ENCODE measurements at regions not wholly inside any gene's neighbourhood (a gene's known extent, or its start where the extent isn't known, plus 50 kb on each side); places are given as distances from the start of the nearest gene placed in this dataset.
"Not testable (repeated sequence)": the region's sequence is repeated elsewhere in the genome, so short reads cannot be mapped to it uniquely, and the experiment has no call there.

DNA sequence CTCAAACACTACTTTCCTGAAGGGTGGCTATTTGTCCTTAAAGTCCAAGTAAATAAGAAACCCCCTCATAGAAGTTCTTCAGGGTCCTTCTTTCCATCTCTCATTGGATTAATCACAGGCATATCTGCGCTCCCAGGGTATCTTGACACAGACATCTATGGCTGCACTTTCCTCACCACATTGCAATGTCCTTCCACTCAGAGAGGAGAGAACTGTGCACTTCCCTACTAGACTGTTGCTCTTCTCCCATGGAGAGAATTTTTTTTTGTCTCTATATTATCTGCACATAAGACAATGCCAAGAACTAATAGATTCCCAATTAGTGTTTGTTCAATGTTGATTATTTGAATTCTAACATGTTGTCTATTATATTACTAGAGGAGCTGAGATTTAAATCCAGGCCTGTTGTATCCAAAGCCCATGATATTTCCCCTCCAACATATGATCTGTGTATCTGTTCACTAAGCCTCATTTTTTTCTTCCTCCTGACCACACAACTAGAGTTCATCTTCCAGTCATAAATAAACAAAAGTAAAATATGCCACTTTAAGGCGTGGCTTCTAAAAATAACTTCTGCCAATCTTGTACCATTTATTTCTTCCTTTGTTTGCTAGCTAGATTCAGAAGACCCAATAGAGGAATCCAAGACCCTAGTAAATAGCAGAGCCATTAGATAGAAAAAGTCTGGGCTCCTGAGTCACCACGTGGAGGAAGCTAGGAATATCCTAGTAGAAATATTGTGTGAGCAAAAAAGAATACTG, 61.5 kb upstream of the FAM241A start:
- no peak for DNase-seq (ENCODE audit: low read depth in 4 of 4, low spot score in 2 of 4)

DNA sequence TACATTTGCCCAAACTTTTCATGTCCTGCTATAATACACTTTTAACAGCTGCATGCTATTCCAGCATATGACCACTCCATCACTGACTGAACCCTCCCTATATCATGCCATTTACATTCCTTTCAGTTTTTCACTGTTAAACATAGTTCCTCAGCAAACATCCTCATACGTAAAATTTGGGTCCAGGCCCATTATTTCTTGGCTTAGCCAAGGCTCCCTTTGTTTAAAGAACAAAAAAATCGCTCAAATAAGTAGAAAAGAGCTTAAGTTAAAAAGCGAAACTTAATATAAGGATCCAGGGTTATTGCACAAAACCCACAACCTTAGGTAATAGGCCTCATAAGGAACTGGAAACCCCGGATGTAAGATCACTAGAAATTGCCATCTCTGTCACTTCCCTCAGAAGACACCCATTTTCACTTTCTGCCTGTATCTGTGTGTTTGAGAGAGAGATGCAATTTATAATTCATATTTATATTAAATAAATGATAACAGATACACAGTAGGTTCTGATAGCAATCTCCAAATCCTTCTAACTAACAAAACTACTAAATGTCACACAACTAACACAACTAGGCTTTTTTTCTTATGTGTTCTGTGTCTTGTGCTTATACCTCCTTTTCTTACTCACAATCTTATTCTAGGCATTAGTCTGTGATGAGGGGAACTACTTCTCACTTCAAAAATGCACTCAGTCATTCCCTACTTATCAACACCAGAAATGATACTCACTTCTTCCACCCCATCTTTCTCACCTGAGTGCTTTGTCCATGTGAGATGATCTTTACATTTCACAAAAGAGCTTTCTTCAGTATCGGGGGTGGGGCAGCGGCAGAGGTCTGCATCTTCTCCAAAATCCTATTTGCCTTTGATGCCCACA, 59.9 kb upstream of the FAM241A start:
- no peak for DNase-seq (ENCODE audit: low read depth in 4 of 4, low spot score in 2 of 4)

DNA sequence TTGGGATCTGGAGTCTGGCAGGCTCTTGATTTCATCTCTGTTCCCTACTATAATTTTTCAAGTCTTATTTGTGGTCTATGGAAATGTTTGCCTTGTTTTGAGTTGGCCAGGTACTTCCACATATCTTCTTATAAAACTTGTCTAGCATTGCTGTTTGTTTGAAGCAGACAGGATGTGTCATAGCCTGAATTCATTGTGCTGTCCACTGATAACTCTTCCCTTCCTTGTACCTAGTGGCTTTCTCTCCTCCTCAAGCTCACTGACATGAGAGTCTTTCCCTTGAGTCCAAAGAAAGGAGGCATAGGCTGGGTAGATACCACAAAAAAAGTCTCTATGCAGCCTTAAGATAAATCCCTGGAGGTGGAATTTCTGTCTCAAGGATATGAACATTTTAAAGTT, 59.2 kb upstream of the FAM241A start:
- DNase-seq (ENCODE audit: low read depth in 4 of 4, low spot score in 2 of 4): no peak

- not testable (repeated sequence) for DNase-seq (ENCODE audit: low read depth in 4 of 4, low spot score in 2 of 4)
Measured at GRCh38 chr4:112086661-112087060, 58.6 kb upstream of the FAM241A start.

- not testable (repeated sequence) for DNase-seq (ENCODE audit: low read depth in 4 of 4, low spot score in 2 of 4)
Measured at GRCh38 chr4:112092330-112092729, 52.9 kb upstream of the FAM241A start.

GRCh38 chr4:112093636-112094202, 51.5 kb upstream of the FAM241A start:
- DNase-seq (ENCODE audit: low read depth in 4 of 4, low spot score in 2 of 4): no peak

DNA sequence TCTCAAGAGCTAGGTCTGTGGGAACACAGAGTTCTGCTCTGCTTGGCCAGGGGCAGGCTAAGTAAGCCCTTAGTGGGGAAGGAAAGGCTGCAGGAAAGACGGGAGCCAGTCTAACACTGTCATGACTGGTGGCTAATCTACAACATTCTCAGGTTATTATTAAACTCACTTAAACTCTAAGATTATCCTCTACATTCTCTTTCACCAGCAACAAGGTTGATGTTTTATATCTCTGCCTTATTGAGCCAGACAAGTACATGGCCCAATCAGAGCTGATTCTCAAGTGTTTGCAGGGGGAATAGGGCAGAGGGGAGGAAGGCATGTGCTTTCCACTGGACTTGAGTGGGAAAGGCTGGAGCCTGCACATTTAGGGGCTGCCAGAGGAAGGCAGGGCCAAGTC, 50.9 kb upstream of the FAM241A start:
- DNase-seq (ENCODE audit: low read depth in 4 of 4, low spot score in 2 of 4): no peak

Measured in left renal cortex interstitium (tissue), 4 donors.